Activated T-cell treated with anti-CD3 and anti-CD28 coated beads, Interleukin-2, amount 50 U/mL, for 24 hours (primary cell): ENCODE measurements at regions not wholly inside any gene's neighbourhood (a gene's known extent, or its start where the extent isn't known, plus 50 kb on each side); places are given as distances from the start of the nearest gene placed in this dataset.

Source experiments
- DNase-seq: peaks from one replicate; pipeline ENCODE4 v3.0.0-alpha.2; 2020
- H3K27ac Mint-ChIP-seq: 2 replicates; pipeline ENCODE4 v1.8.0; 2020; ENCODE audit warnings: mild to moderate bottlenecking, mixed read lengths
- H3K27me3 Mint-ChIP-seq: 2 replicates; pipeline ENCODE4 v1.8.0; 2020; ENCODE audit warnings: mixed read lengths
- H3K36me3 Mint-ChIP-seq: 2 replicates; pipeline ENCODE4 v1.8.0; 2020; ENCODE audit warnings: low read depth, mixed read lengths
- H3K4me1 Mint-ChIP-seq: 2 replicates; pipeline ENCODE4 v1.8.0; 2020; ENCODE audit warnings: low read depth, mixed read lengths
- H3K4me3 Mint-ChIP-seq: 2 replicates; pipeline ENCODE4 v1.8.0; 2020; ENCODE audit warnings: mild to moderate bottlenecking, moderate library complexity, mixed read lengths
- H3K9me3 Mint-ChIP-seq: 2 replicates; pipeline ENCODE4 v1.8.0; 2020; ENCODE audit warnings: mixed read lengths

DNA sequence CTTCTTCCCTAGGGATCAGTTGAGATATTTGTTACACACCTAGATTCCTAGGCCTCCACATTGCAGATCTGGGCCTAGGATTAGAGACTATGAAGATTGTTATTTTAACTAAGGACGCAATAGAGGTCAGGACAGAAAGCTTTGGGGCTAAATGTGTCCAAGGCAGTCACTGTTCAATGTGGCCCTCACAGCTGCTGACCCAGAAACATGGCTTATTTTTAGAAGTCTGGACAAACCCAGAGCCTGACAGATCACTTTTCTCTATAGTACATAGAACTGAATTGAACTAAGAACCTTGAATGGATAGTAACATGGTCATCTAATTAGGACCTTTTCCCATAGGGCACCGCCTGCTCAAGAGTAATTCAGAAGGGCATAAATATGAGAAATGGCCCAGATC is 146.6 kb upstream of the AUTS2 start:
- DNase-seq: no peak
- Mint-ChIP-seq H3K9me3 (no peaks in the 10 kb centered on the region), H3K4me1 (no peaks in the 10 kb centered on the region), H3K27ac (no peak overlapping the region), H3K36me3 (no peaks in the 10 kb centered on the region), H3K27me3 (no peaks in the 10 kb centered on the region), H3K4me3 (no peak overlapping the region)

- no peak overlapping the region for H3K27ac Mint-ChIP-seq
- H3K9me3 Mint-ChIP-seq: no peaks in the 10 kb centered on the region
- H3K4me1 Mint-ChIP-seq: no peaks in the 10 kb centered on the region
- H3K4me3 Mint-ChIP-seq: no peak overlapping the region
- H3K36me3 Mint-ChIP-seq: no peaks in the 10 kb centered on the region
- no peak for DNase-seq
- no peaks in the 10 kb centered on the region for H3K27me3 Mint-ChIP-seq
Measured at GRCh38 chr7:69452797-69453196, 145.5 kb upstream of the AUTS2 start.

DNA sequence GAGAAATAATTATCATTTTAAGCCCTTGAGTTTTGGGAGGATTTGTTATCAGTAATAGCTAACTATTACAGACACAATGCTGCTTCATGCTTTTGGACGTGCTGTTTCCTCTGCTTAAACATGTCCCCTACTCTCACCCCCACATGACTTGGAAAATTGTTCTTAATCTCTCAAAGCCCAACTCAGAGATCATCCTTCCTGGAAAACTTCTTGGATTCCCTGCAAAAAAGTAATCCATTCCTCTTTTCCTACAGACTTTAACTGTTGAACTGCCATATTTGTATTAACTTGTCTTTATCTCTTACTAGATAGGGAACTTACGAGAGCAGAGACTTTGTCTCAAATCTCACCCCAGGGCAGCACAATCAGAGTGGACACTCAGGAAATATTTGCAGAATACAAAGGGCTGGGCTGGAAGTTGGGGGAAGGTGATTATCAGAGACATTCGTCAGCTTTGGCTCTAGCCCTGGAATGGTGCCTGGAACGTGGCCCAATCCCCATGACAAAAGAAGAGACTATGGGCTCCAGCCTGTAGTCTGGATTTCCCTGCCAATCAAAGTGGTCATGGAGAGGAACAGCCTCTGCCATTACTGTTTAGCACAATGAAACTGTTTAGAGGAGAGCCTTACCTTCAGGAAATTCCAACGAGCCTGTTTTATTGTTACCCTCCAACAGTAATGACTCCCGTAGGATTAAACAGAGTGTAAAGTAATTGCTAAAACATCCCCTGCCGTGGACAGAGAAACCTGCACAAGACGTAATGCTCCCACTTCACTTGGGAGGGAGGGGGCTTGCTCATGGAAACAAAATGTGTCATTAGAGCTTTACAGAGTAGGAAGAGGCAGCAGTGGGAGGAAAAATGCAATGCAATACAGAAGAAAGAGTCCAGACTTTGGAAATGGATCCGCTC is 140.4 kb upstream of the AUTS2 start:
- no peaks in the 10 kb centered on the region for H3K4me1 Mint-ChIP-seq
- no peak for DNase-seq
- H3K27me3 Mint-ChIP-seq: no peaks in the 10 kb centered on the region
- no peak overlapping the region for H3K27ac Mint-ChIP-seq
- H3K36me3 Mint-ChIP-seq: no peaks in the 10 kb centered on the region
- H3K9me3 Mint-ChIP-seq: peaks cover 5% of the 10 kb centered on the region
- no peak overlapping the region for H3K4me3 Mint-ChIP-seq

DNA sequence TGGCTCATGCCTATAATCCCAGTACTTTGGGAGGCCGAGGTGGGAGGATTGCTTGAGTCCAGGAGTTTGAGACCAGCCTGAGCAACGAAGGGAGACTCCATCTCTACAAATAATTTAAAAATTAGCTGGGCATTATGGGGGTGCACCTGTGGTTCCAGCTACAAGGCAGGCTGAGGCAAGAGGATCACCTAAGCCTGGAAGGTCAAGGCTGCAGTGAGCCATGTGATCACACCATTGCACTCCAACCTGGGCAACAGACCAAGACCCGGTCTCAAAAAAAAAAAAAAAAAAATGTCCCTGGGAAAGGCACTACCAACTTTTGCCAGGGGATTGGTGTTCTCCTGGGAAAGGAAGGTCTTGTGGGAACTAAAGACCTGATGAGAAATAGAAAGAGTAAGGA is 134.2 kb upstream of the AUTS2 start:
- Mint-ChIP-seq H3K36me3 (no peaks in the 10 kb centered on the region), H3K27me3 (no peaks in the 10 kb centered on the region), H3K4me1 (no peaks in the 10 kb centered on the region), H3K4me3 (no peak overlapping the region), H3K27ac (no peak overlapping the region), H3K9me3 (peaks cover 15% of the 10 kb centered on the region)
- no peak for DNase-seq

GRCh38 chr7:69465262-69465661 is 133.0 kb upstream of the AUTS2 start:
- DNase-seq: no peak
- Mint-ChIP-seq H3K9me3 (peaks cover 19% of the 10 kb centered on the region), H3K4me1 (no peaks in the 10 kb centered on the region), H3K4me3 (no peak overlapping the region), H3K27me3 (no peaks in the 10 kb centered on the region), H3K36me3 (no peaks in the 10 kb centered on the region), H3K27ac (no peak overlapping the region)

GRCh38 chr7:69467826-69468225 is 130.4 kb upstream of the AUTS2 start:
- Mint-ChIP-seq H3K27me3 (no peaks in the 10 kb centered on the region), H3K4me3 (no peak overlapping the region), H3K4me1 (no peaks in the 10 kb centered on the region), H3K27ac (no peak overlapping the region), H3K9me3 (peaks cover 15% of the 10 kb centered on the region), H3K36me3 (no peaks in the 10 kb centered on the region)
- no peak for DNase-seq

DNA sequence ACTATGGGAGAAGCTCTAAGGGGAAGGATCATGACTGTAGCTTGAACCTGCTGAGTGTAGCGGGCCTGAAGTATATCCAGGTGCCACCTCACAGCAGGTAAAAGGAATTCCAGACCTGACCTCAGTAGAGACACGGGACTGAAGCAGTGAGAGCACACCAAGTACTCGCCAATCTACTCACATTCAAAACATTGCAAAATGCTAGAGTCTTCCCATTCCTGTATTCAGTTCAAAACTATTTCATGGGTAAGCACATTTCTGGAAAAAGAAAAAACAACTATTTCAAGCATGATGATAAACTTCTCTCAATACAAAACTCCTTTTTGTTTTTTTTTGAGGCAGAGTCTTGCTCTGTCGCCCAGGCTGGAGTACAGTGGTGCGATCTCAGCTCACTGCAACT is 121.9 kb upstream of the AUTS2 start:
- no peaks in the 10 kb centered on the region for H3K4me1 Mint-ChIP-seq
- no peak overlapping the region for H3K4me3 Mint-ChIP-seq
- H3K27me3 Mint-ChIP-seq: no peaks in the 10 kb centered on the region
- H3K36me3 Mint-ChIP-seq: no peaks in the 10 kb centered on the region
- H3K9me3 Mint-ChIP-seq: no peaks in the 10 kb centered on the region
- DNase-seq: no peak
- no peak overlapping the region for H3K27ac Mint-ChIP-seq

- no peaks in the 10 kb centered on the region for H3K4me1 Mint-ChIP-seq
- no peak overlapping the region for H3K27ac Mint-ChIP-seq
- H3K9me3 Mint-ChIP-seq: no peaks in the 10 kb centered on the region
- no peaks in the 10 kb centered on the region for H3K36me3 Mint-ChIP-seq
- no peak for DNase-seq
- no peak overlapping the region for H3K4me3 Mint-ChIP-seq
- H3K27me3 Mint-ChIP-seq: no peaks in the 10 kb centered on the region
Measured at GRCh38 chr7:69482676-69483075, 115.6 kb upstream of the AUTS2 start.

DNA sequence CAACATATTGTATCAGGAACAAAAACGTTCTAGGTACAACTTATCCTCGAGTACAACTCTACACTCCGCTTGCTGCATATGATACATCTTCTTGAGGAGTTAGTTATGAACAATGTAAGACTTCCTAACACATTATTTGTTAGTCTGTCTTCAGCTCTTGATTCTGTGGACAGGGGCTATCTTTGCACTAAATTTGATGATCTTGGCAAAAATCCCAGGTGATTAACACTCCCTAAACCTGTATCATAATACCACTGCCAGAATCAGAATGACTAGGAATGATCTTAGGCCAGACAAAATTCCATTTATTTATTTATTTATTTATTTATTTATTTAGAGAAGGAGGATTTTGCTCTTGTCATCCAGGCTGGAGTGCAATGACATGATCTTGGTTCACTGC is 108.7 kb upstream of the AUTS2 start:
- Mint-ChIP-seq H3K27me3 (peaks cover 3% of the 10 kb centered on the region), H3K27ac (no peak overlapping the region), H3K4me1 (no peaks in the 10 kb centered on the region), H3K9me3 (peaks cover 3% of the 10 kb centered on the region), H3K36me3 (no peaks in the 10 kb centered on the region), H3K4me3 (no peak overlapping the region)
- DNase-seq: no peak

- H3K27ac Mint-ChIP-seq: no peak overlapping the region
- H3K4me1 Mint-ChIP-seq: no peaks in the 10 kb centered on the region
- DNase-seq: no peak
- no peak overlapping the region for H3K4me3 Mint-ChIP-seq
- peaks cover 8% of the 10 kb centered on the region for H3K9me3 Mint-ChIP-seq
- H3K36me3 Mint-ChIP-seq: no peaks in the 10 kb centered on the region
- no peaks in the 10 kb centered on the region for H3K27me3 Mint-ChIP-seq
Measured at GRCh38 chr7:69498671-69499070, 99.6 kb upstream of the AUTS2 start.

GRCh38 chr7:69502358-69502757 is 95.9 kb upstream of the AUTS2 start:
- no peak for DNase-seq
- Mint-ChIP-seq H3K4me1 (no peaks in the 10 kb centered on the region), H3K27me3 (no peaks in the 10 kb centered on the region), H3K36me3 (no peaks in the 10 kb centered on the region), H3K27ac (no peak overlapping the region), H3K9me3 (peaks cover 6% of the 10 kb centered on the region), H3K4me3 (no peak overlapping the region)

DNA sequence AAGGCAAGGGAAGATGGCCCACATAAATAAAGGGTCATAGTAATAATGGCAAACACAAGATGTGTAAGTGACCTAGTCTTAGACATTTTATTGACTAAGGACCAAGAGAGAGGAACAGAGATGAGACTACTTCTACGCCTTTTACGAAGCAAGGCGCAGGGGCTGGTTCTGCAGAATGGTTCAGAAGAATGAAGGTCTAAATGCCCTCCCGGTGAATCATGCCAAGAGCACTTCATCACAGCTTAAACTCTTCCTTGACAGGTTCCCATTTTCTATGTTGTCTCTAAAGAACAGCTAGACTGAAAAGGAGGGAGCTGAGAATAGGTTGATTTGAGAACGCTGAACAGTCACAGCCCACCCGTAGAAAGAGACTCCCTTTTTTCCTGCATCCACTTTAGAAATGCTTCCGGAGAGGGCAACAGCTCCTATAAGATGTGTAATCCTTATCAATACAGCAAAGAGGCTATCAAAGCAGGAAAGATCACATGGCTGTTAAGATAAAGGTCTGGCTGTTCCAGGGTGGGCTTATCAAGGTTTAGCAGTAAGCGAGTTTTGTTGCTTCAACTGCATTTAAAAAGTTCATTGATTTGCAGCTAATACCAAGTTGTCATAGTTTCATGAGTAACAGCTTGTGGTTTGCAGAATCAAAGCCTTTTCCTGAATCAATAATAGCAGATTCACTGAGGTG is 93.4 kb upstream of the AUTS2 start:
- H3K27me3 Mint-ChIP-seq: no peaks in the 10 kb centered on the region
- no peak for DNase-seq
- no peak overlapping the region for H3K4me3 Mint-ChIP-seq
- H3K9me3 Mint-ChIP-seq: peaks cover 6% of the 10 kb centered on the region
- H3K27ac Mint-ChIP-seq: no peak overlapping the region
- no peaks in the 10 kb centered on the region for H3K36me3 Mint-ChIP-seq
- no peaks in the 10 kb centered on the region for H3K4me1 Mint-ChIP-seq

GRCh38 chr7:69508736-69509135 is 89.5 kb upstream of the AUTS2 start:
- Mint-ChIP-seq H3K4me1 (no peaks in the 10 kb centered on the region), H3K27ac (no peak overlapping the region), H3K9me3 (peaks cover 6% of the 10 kb centered on the region), H3K27me3 (no peaks in the 10 kb centered on the region), H3K36me3 (no peaks in the 10 kb centered on the region), H3K4me3 (no peak overlapping the region)
- DNase-seq: no peak

DNA sequence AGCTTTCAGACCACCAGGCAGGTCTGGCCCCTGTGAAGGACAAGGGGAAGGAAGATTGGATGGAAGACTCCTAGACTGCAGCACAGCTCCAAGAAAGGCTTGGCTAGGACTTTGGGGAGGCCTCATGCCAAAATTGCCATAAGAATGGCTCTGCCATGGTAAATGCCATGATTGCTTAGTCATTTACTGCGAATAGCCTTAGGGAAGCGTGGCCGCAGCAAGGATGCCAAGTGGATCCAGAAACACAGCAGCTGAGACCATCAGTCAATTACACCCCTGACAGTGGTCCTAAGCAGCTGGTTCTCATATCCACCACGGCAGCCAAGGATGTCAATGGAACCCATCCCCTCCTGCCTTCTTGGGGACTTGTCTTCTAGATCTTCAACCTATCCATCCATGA is 88.2 kb upstream of the AUTS2 start:
- H3K27me3 Mint-ChIP-seq: peaks cover 3% of the 10 kb centered on the region
- no peak for DNase-seq
- no peak overlapping the region for H3K27ac Mint-ChIP-seq
- no peaks in the 10 kb centered on the region for H3K36me3 Mint-ChIP-seq
- peaks cover 8% of the 10 kb centered on the region for H3K9me3 Mint-ChIP-seq
- no peak overlapping the region for H3K4me3 Mint-ChIP-seq
- H3K4me1 Mint-ChIP-seq: no peaks in the 10 kb centered on the region

GRCh38 chr7:69515495-69516212 is 82.6 kb upstream of the AUTS2 start:
- Mint-ChIP-seq H3K4me1 (no peaks in the 10 kb centered on the region), H3K27me3 (peaks cover 3% of the 10 kb centered on the region), H3K36me3 (no peaks in the 10 kb centered on the region), H3K9me3 (peaks cover 2% of the 10 kb centered on the region), H3K4me3 (no peak overlapping the region), H3K27ac (no peak overlapping the region)
- DNase-seq: no peak
